Activated CD8-positive, alpha-beta T cell treated with anti-CD3 and anti-CD28 coated beads, Interleukin-2, amount 10 ng/mL, durations not matched to agents 7 days and 5 days (primary cell): ENCODE measurements at regions not wholly inside any gene's neighbourhood (a gene's known extent, or its start where the extent isn't known, plus 50 kb on each side); places are given as distances from the start of the nearest gene placed in this dataset.

ENCODE experiments used
- ATAC-seq: fragments of 150-1000 bp; cut with Tn5 transposase; one replicate; pipeline ENCODE4 v1.10.0; 2021; ENCODE audit warnings: moderate library complexity
- CTCF ChIA-PET: fragments of 350-600 bp; sonication (Branson Sonifier 250); formaldehyde crosslinking; loops from one replicate; lab custom pipeline; 2021; ENCODE audit warnings: antibody characterized with exemption; lab: Charles Lee
- POLR2A ChIA-PET: fragments of 350-600 bp; sonication (Branson Sonifier 250); formaldehyde crosslinking; loops from one replicate; lab custom pipeline; 2021; ENCODE audit warnings: antibody characterized with exemption; lab: Charles Lee
- DNase-seq: peaks from one replicate; pipeline ENCODE4 v3.0.0-alpha.2; 2020
- H3K27ac Mint-ChIP-seq: one replicate; pipeline ENCODE4 v1.8.0; 2021; ENCODE audit warnings: mild to moderate bottlenecking, mixed read lengths
- H3K27me3 Mint-ChIP-seq: one replicate; pipeline ENCODE4 v1.8.0; 2021; ENCODE audit warnings: low read depth, mixed read lengths
- H3K36me3 Mint-ChIP-seq: one replicate; pipeline ENCODE4 v1.8.0; 2021; ENCODE audit warnings: low read depth, mixed read lengths
- H3K4me1 Mint-ChIP-seq: one replicate; pipeline ENCODE4 v1.8.0; 2021; ENCODE audit warnings: low read depth, mixed read lengths
- H3K4me3 Mint-ChIP-seq: one replicate; pipeline ENCODE4 v1.8.0; 2021; ENCODE audit warnings: mild to moderate bottlenecking, mixed read lengths
- H3K9me3 Mint-ChIP-seq: one replicate; pipeline ENCODE4 v1.8.0; 2022; ENCODE audit warnings: mixed read lengths; ENCODE audit not compliant: insufficient read depth

DNA sequence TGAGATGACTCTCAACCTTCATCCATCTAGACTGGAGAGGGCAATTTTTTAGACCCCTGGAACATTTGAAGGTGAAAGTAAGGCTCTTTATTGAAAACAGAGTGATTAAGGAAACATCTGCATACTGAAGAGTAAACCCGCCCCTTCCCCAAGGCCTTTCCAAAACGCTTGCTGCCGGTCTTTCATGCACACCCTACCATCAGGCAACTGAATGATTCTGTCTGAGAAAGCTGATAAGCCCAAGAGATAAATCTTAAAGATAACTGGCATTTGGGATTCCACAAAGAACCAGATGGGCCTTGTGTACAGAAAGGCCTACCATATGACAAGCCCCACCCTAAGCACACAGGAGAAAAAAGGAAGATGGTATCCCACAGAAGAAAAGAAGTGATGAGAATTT, 54.4 kb upstream of the PIK3R1 start:
- peaks cover 2% of the 10 kb centered on the region for H3K27me3 Mint-ChIP-seq
- no peak overlapping the region for H3K4me3 Mint-ChIP-seq
- no peaks in the 10 kb centered on the region for H3K4me1 Mint-ChIP-seq
- ChIA-PET POLR2A (interaction anchor here (0.6 kb wide), 1 partner anchor 16 kb away, joined by 3 read pairs; no protein-coding TSS in a partner anchor), CTCF (no interaction called here)
- H3K36me3 Mint-ChIP-seq, result no peaks in the 10 kb centered on the region
- ATAC-seq (no peak), DNase-seq (no peak)
- no peak overlapping the region for H3K27ac Mint-ChIP-seq
- H3K9me3 Mint-ChIP-seq, result no peaks in the 10 kb centered on the region

DNA sequence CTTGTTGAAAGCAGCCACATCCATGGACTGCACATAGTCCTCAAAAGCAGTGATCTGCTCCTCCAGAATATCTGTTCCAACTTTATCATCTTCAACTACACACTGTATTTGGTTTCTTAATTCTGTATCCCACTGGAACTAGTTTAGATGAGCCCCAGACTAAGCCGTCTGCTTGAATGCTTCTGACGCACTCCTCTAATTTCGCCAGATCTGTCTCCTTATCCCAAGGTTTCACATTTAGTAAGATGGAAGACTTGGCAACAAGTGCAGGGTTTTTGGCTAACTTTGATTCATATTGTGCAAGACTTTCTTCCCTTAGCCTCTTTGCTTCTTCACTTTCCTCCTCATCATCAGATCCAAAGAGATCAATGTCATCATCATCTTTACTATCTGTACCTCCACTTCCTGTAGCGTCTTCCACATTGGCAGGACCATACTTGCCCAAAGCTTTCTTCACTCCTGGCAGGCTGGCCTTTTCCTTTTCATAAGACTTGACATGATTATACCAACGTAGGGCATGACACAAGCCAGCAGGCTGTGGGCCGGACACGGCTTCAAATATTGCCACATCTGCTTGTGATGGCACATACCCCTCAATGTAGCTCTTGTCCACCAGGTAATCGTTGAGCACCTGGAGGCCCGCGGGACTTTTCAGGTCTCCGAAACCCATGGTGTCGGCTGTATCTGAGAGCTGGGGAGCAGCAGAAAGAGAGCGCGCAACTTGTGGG, 56.2 kb upstream of the PIK3R1 start:
- Mint-ChIP-seq H3K36me3 (no peaks in the 10 kb centered on the region), H3K27ac (no peak overlapping the region), H3K4me1 (no peaks in the 10 kb centered on the region), H3K9me3 (no peaks in the 10 kb centered on the region), H3K27me3 (peaks cover 2% of the 10 kb centered on the region), H3K4me3 (no peak overlapping the region)
- DNase-seq, result no peak
- ChIA-PET CTCF (no interaction called here), POLR2A (no interaction called here)
- no peak for ATAC-seq

DNA sequence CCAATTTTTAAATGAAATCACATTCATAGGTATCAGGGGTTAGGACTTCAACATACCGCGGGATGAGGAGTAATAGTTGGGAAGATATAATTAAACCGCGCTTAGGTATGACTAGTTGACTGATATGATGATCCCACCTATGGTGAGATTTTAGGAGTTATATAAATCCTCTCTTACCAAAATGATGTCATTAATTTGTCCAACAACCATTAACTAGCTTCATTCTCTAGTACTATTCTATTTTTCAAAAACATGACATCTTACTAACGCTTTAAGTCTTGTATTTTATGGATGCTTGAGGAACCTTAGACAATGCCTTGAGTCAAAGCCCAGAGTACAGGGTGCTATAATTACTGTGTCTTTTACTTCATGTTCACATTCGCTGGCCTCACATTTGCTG, 59.6 kb upstream of the PIK3R1 start:
- ATAC-seq (no peak), DNase-seq (no peak)
- peaks cover 2% of the 10 kb centered on the region for H3K27me3 Mint-ChIP-seq
- no peak overlapping the region for H3K4me3 Mint-ChIP-seq
- no peaks in the 10 kb centered on the region for H3K4me1 Mint-ChIP-seq
- no peak overlapping the region for H3K27ac Mint-ChIP-seq
- ChIA-PET CTCF (no interaction called here), POLR2A (no interaction called here)
- no peaks in the 10 kb centered on the region for H3K36me3 Mint-ChIP-seq
- no peaks in the 10 kb centered on the region for H3K9me3 Mint-ChIP-seq

DNA sequence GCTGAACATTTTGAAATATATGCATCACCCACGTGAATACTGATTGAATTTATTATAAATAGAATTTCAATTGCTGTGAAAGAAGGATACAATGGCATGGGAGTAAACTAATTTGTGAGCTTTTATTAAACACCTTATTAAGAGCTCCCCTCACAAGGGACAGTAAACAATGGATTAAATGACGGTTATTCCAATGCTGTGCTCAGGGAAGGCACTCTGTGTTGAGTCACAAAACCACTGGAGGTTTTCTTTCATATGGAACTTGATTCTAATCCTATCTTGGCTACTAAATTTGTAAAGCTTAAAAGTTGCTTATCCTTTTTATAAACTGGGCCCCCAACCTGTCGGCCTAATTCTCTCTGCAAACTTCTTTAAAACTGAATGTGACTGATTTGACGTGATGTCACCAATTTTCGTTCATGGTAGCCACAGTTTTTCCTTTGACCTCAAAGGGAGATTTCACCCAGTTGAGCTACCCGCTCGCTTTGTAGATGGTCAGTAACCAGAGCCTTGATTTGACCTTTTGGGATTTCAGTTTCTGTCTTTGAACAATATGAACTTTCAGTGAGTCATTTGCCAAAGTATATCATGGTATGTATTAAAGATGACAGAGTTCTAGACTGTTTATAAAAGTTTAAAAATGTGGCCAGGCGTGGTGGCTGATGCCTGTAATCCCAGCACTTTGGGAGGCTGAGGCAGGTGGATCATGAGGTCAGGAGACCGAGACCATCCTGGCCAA, 61.3 kb upstream of the PIK3R1 start:
- POLR2A ChIA-PET, result no interaction called here
- CTCF ChIA-PET, result no interaction called here
- Mint-ChIP-seq H3K27me3 (no peaks in the 10 kb centered on the region), H3K27ac (no peak overlapping the region), H3K36me3 (no peaks in the 10 kb centered on the region), H3K4me3 (no peak overlapping the region), H3K4me1 (no peaks in the 10 kb centered on the region), H3K9me3 (no peaks in the 10 kb centered on the region)
- DNase-seq (no peak), ATAC-seq (no peak)

DNA sequence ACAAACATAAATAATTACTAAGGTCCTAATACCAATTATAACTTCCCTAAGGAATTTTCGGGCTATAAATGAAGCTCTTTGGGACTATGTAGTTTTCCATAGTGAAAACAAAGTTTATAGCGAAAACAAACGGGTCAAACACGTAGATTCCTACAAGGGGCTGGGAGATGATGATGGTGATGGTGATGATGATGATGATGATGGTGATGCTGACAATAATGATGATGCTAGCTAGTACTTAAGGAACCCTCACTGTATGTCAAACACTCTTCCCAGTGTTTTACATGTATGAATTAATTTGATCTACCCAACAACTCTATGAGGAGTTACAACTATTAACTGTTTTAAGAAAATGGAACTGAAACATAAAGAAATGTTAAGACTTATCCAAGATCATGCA, 63.7 kb upstream of the PIK3R1 start:
- no peak for DNase-seq
- no peak overlapping the region for H3K27ac Mint-ChIP-seq
- no peaks in the 10 kb centered on the region for H3K27me3 Mint-ChIP-seq
- no peaks in the 10 kb centered on the region for H3K36me3 Mint-ChIP-seq
- H3K4me1 Mint-ChIP-seq, result no peaks in the 10 kb centered on the region
- ATAC-seq, result no peak
- ChIA-PET POLR2A (no interaction called here), CTCF (no interaction called here)
- H3K4me3 Mint-ChIP-seq, result no peak overlapping the region
- H3K9me3 Mint-ChIP-seq, result no peaks in the 10 kb centered on the region

DNA sequence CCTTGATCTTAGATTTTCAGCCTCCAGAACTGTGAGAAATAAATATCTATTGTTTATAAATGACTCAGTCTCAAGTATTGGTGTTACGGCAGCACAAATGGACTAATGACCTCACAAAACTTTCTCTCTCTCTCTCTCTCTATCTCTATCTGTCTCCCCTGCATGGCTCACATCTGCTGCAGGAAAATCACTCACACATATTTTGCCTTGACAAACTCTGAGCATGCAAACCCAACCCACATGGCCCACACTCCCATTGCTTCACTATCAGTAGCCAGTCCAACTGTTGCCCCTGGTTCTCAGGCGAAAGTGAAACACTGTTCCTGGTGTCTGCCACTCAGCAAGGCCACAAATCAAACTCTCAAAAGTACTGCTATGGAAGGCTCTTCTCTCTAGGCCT, 66.4 kb upstream of the PIK3R1 start:
- POLR2A ChIA-PET, result no interaction called here
- no peaks in the 10 kb centered on the region for H3K36me3 Mint-ChIP-seq
- DNase-seq, result no peak
- H3K27ac Mint-ChIP-seq, result no peak overlapping the region
- no peak overlapping the region for H3K4me3 Mint-ChIP-seq
- CTCF ChIA-PET, result no interaction called here
- no peaks in the 10 kb centered on the region for H3K4me1 Mint-ChIP-seq
- no peaks in the 10 kb centered on the region for H3K27me3 Mint-ChIP-seq
- no peaks in the 10 kb centered on the region for H3K9me3 Mint-ChIP-seq
- no peak for ATAC-seq

DNA sequence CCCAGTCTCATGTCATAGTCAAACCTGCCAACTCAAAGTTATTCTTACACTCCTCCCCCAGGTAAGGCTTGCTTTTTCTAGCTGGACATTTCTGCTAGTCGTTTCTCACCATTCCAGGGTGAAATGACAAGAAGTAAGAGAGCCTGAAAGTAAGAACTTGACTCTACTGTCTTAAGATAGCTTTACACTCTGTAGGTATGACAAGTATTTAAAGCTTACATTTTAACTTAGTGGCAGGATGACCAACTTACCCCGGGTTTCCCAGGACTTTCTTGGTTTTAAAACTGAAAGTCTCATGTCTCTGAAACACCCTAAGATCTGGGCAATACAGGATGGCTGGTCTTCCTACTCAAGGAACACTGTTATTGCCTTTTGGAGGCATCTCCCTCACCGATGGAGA, 67.5 kb upstream of the PIK3R1 start:
- no peak for ATAC-seq
- no peaks in the 10 kb centered on the region for H3K27me3 Mint-ChIP-seq
- H3K27ac Mint-ChIP-seq, result no peak overlapping the region
- H3K4me1 Mint-ChIP-seq, result no peaks in the 10 kb centered on the region
- POLR2A ChIA-PET, result no interaction called here
- no peak overlapping the region for H3K4me3 Mint-ChIP-seq
- no peak for DNase-seq
- no peaks in the 10 kb centered on the region for H3K36me3 Mint-ChIP-seq
- CTCF ChIA-PET, result no interaction called here
- no peaks in the 10 kb centered on the region for H3K9me3 Mint-ChIP-seq

DNA sequence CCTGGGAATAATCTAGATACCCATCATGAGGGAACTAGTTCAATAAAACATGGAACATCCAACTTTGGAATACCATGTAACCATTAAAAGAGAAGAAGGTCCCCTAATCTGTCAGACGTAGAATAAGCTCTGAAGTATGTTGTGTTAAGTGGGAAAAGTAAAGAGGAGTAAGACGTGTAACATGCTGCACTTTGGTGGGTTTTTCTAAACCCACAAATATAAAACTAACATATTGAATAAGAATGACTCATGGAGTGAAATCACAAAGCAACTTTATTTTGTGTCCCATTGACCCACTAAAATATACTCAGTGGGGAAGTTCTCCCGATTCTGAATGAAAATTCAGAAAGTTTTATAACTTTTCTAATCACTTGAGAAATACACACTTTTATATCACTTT, 67.9 kb upstream of the PIK3R1 start:
- DNase-seq, result no peak
- no peaks in the 10 kb centered on the region for H3K27me3 Mint-ChIP-seq
- no peak overlapping the region for H3K4me3 Mint-ChIP-seq
- no peaks in the 10 kb centered on the region for H3K36me3 Mint-ChIP-seq
- no peak for ATAC-seq
- no peak overlapping the region for H3K27ac Mint-ChIP-seq
- POLR2A ChIA-PET, result no interaction called here
- CTCF ChIA-PET, result no interaction called here
- H3K9me3 Mint-ChIP-seq, result no peaks in the 10 kb centered on the region
- no peaks in the 10 kb centered on the region for H3K4me1 Mint-ChIP-seq

DNA sequence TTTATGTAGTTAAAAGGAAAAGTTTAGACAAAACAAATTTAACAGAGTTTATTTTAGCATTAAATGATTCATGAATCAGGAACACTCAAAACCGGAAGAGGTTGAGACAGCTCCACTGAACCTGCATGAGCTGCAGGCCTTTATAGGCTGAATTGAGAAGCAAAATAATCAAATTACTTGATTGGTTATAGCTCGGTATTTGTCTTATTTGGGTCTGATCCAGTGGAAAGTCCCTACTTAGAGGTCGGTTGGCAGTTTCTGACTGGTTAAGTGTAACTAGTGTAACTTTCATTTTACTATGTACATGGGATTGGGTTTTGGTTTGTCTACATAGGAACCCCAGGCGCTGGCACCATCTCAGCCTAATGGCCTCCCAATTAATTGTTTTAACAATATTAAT, 74.1 kb upstream of the PIK3R1 start:
- ChIA-PET CTCF (no interaction called here), POLR2A (no interaction called here)
- Mint-ChIP-seq H3K4me1 (no peaks in the 10 kb centered on the region), H3K27me3 (no peaks in the 10 kb centered on the region), H3K9me3 (no peaks in the 10 kb centered on the region), H3K27ac (no peak overlapping the region), H3K4me3 (no peak overlapping the region), H3K36me3 (no peaks in the 10 kb centered on the region)
- ATAC-seq (no peak), DNase-seq (no peak)

DNA sequence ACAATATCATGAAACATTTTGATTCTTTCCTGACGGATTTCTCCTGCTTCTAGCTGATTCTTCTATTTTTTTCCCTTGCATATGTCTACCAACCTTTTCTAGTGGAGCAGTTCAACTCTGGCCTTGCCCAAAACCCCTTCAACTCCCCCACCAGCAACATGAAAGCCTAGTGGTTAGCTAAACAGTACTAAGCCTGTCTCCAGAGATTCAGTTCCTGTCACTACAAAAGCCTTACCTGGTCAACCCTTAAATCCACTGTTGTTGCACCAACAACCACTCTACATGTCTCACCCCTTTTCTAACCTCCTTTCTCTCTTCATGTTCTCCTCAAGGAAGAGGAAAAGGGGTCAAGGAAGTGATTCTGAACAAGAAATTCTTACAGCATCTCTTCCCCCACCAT, 74.8 kb upstream of the PIK3R1 start:
- H3K27ac Mint-ChIP-seq, result no peak overlapping the region
- DNase-seq, result no peak
- ATAC-seq, result no peak
- CTCF ChIA-PET, result no interaction called here
- no peaks in the 10 kb centered on the region for H3K9me3 Mint-ChIP-seq
- H3K27me3 Mint-ChIP-seq, result no peaks in the 10 kb centered on the region
- no peak overlapping the region for H3K4me3 Mint-ChIP-seq
- POLR2A ChIA-PET, result no interaction called here
- no peaks in the 10 kb centered on the region for H3K4me1 Mint-ChIP-seq
- no peaks in the 10 kb centered on the region for H3K36me3 Mint-ChIP-seq

DNA sequence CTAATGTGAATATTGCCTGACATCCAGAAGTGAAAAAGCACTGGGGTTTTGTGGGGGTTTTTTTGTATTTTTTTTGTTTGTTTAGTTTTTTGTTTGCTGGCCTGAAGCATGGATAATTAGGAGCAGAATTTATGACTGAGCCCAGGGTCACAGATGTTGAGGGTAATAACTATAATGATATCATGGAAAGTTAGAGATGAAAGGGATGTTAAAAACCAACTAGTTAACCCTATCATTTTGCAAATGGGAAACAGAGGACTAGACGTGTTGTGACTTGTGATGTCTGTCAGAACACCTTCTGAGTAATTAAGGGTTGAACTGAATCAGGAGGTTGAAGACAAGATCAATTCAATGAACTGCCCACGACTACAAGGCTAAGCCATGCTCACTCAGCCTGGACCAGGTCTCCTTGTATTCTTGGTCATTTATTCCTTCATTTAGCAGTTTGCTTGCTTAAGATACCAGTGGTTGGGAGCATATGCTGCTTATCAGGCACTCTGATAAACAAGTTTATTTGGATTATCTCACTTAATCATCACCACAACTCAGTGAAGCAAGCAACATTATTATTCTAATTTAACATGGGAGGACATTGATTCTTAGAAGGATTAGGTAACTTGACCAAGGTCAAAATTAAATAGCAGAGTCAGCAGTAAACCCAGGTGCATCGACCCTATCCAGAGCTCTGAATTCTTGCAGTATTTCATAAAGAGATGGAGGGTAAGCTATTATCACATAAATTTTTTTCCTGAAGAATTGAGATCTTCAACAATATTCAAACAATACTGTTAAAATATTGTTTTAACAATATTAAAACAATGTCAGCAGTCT, 75.7 kb upstream of the PIK3R1 start:
- DNase-seq (no peak), ATAC-seq (no peak)
- ChIA-PET POLR2A (no interaction called here), CTCF (no interaction called here)
- H3K4me3 Mint-ChIP-seq, result no peak overlapping the region
- H3K36me3 Mint-ChIP-seq, result no peaks in the 10 kb centered on the region
- H3K27ac Mint-ChIP-seq, result no peak overlapping the region
- H3K9me3 Mint-ChIP-seq, result no peaks in the 10 kb centered on the region
- H3K4me1 Mint-ChIP-seq, result no peaks in the 10 kb centered on the region
- H3K27me3 Mint-ChIP-seq, result peaks cover 6% of the 10 kb centered on the region

DNA sequence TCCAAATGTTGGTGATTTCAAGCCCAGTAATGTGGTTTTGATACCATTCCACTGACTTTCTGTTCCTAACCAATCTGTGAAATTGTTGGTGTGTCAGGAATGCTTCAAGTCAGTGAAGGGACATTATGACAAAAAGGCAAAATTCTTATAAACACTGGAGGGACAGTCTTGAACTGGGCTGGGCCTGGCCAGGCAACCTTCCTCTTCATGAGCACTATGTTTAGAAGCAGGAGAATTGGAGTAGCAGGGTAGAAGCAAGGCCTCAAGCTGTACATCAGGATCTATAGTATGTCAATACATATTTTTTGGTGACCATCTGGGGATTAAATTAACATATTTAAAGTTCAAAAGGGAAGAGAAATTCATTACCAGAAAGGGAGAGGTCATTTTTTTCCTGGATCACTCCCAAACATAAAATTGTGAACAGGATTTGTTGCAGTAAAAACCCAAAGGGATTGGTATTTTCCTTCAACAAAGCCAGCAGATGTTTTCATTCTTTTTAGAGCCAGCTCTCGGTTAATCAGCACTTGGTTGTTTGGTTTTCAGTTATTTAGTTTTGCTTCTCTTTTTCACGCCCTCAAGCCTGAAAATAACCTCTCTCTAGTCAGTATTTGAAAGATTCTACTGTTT, 77.9 kb upstream of the PIK3R1 start:
- no peak for ATAC-seq
- CTCF ChIA-PET, result no interaction called here
- H3K27ac Mint-ChIP-seq, result no peak overlapping the region
- POLR2A ChIA-PET, result no interaction called here
- peaks cover 6% of the 10 kb centered on the region for H3K27me3 Mint-ChIP-seq
- no peaks in the 10 kb centered on the region for H3K4me1 Mint-ChIP-seq
- H3K9me3 Mint-ChIP-seq, result no peaks in the 10 kb centered on the region
- H3K36me3 Mint-ChIP-seq, result no peaks in the 10 kb centered on the region
- no peak for DNase-seq
- no peak overlapping the region for H3K4me3 Mint-ChIP-seq
